ENCODE measurements at regions not wholly inside any gene's neighbourhood (a gene's known extent, or its start where the extent isn't known, plus 50 kb on each side); places are given as distances from the start of the nearest gene placed in this dataset.

- Histone ChIP-seq H3K36me3 (no peaks in the 10 kb centered on the region), H3K27me3 (no peaks in the 10 kb centered on the region), H3K4me3 (no peak overlapping the region), H3K27ac (no peak overlapping the region), H3K4me1 (peaks cover 12% of the 10 kb centered on the region), H3K9me3 (no peaks in the 10 kb centered on the region)
- TF ChIP-seq POLR2AphosphoS5 (IDR thresholded peaks at IDR 0.05): no peak
- no peak for TF ChIP-seq CTCF (IDR thresholded peaks at IDR 0.05)
- TF ChIP-seq EP300 (IDR thresholded peaks at IDR 0.05): no peak
- no peak for TF ChIP-seq POLR2A (IDR thresholded peaks at IDR 0.05)
- DNase-seq (ENCODE audit: low spot score in 2 of 2): no peak
- WGBS: 84% methylated on average over 1 of the region's 1 CpG
These were observed 834.5 kb upstream of the INTU start for GRCh38 chr4:126798214-126798613.

- H3K9me3 ChIP-seq: no peaks in the 10 kb centered on the region
- no peak overlapping the region for H3K4me3 ChIP-seq
- H3K36me3 ChIP-seq: no peaks in the 10 kb centered on the region
- peaks cover 12% of the 10 kb centered on the region for H3K4me1 ChIP-seq
- 60% methylated on average over 2 of the region's 2 CpGs for whole genome bisulfite sequencing
- no peak for DNase-seq (ENCODE audit: low spot score in 2 of 2)
- no peaks in the 10 kb centered on the region for H3K27me3 ChIP-seq
- no peak overlapping the region for H3K27ac ChIP-seq
- TF ChIP-seq CTCF (IDR thresholded peaks at IDR 0.05): no peak
- no peak for TF ChIP-seq EP300 (IDR thresholded peaks at IDR 0.05)
- TF ChIP-seq POLR2A (IDR thresholded peaks at IDR 0.05): no peak
- no peak for TF ChIP-seq POLR2AphosphoS5 (IDR thresholded peaks at IDR 0.05)
These were observed 833.3 kb upstream of the INTU start for GRCh38 chr4:126799416-126799815.

GRCh38 chr4:126799971-126800574, 832.7 kb upstream of the INTU start:
- no peaks in the 10 kb centered on the region for H3K27me3 ChIP-seq
- H3K27ac ChIP-seq: no peak overlapping the region
- H3K36me3 ChIP-seq: no peaks in the 10 kb centered on the region
- H3K4me3 ChIP-seq: no peak overlapping the region
- DNase-seq (ENCODE audit: low spot score in 2 of 2): no peak
- no peak for TF ChIP-seq EP300 (IDR thresholded peaks at IDR 0.05)
- no peak for TF ChIP-seq CTCF (IDR thresholded peaks at IDR 0.05)
- no peak for TF ChIP-seq POLR2A (IDR thresholded peaks at IDR 0.05)
- no peak for TF ChIP-seq POLR2AphosphoS5 (IDR thresholded peaks at IDR 0.05)
- WGBS: 57% methylated on average over 5 of the region's 5 CpGs
- peaks cover 12% of the 10 kb centered on the region for H3K4me1 ChIP-seq
- no peaks in the 10 kb centered on the region for H3K9me3 ChIP-seq

GRCh38 chr4:126800575-126801141, 832.1 kb upstream of the INTU start:
- DNase-seq (ENCODE audit: low spot score in 2 of 2): no peak
- Histone ChIP-seq H3K27ac (no peak overlapping the region), H3K4me3 (no peak overlapping the region), H3K27me3 (no peaks in the 10 kb centered on the region), H3K36me3 (no peaks in the 10 kb centered on the region), H3K9me3 (no peaks in the 10 kb centered on the region), H3K4me1 (peaks cover 12% of the 10 kb centered on the region)
- 32% methylated on average over 3 of the region's 3 CpGs for WGBS
- TF ChIP-seq EP300 (IDR thresholded peaks at IDR 0.05) (no peak), POLR2A (IDR thresholded peaks at IDR 0.05) (no peak), POLR2AphosphoS5 (IDR thresholded peaks at IDR 0.05) (no peak), CTCF (IDR thresholded peaks at IDR 0.05) (no peak)

- H3K27me3 ChIP-seq: no peaks in the 10 kb centered on the region
- H3K27ac ChIP-seq: no peak overlapping the region
- DNase-seq (ENCODE audit: low spot score in 2 of 2): no peak
- H3K36me3 ChIP-seq: no peaks in the 10 kb centered on the region
- H3K4me1 ChIP-seq: no peaks in the 10 kb centered on the region
- H3K4me3 ChIP-seq: no peak overlapping the region
- H3K9me3 ChIP-seq: no peaks in the 10 kb centered on the region
- WGBS: 24% methylated on average over 1 of the region's 1 CpG
- no peak for TF ChIP-seq EP300 (IDR thresholded peaks at IDR 0.05)
- no peak for TF ChIP-seq CTCF (IDR thresholded peaks at IDR 0.05)
These were observed 825.6 kb upstream of the INTU start for GRCh38 chr4:126807132-126807531.

All from suprapubic skin (tissue), 4 donors.